SW480 (cell line): ENCODE measurements at regions not wholly inside any gene's neighbourhood (a gene's known extent, or its start where the extent isn't known, plus 50 kb on each side); places are given as distances from the start of the nearest gene placed in this dataset.

ENCODE experiments used
- DNase-seq: peaks from one replicate; pipeline ENCODE4 v3.0.0-alpha.2; 2016; ENCODE audit warnings: low spot score

DNA sequence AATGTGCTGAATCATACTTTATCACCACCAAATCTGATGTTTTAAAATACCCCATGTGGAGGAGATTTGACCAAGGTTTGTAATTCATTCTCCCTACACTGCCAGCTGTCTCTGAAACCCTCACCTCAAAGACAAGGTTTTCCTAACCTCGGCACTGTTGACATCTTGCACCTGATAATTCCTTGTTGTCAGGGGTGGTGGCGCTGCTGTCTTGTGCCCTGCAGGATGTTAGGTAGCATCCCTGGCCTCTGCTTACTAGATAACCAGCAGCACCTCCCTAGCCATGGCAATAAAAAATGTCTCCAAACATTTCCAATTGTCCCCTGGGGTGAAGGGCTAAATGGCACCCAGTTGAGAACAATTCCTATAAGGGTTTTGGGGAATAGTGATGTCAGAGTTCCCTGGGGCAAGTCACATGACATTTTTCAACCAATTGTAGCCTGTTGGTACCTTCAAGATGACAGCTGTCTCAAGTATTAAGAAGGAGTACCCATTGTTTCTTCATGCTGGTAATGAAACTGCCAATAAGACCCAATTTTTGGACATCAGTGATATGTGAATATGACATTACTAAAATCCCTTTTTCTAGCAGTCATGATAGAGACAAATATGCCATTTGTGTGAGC, 160.6 kb upstream of the PLCXD3 start:
- DNase-seq: no peak

DNA sequence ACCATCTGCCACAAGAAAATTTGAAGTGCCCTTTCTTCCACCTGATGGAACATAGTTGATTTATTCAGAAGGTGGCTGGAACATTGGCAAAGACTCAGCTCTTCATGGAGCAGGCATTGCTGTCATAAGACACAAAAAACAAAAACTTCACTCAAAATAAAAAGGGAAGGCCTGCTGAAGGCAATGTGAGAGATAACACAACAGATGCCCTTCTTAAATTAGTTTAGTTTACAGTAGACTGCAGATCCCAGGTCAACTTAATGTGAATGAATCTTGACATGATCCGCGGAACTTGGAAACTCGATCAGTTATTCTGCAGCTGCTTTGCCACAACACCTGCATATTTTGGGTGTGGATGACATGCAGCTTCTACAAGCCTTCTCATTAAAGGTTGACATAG, 159.8 kb upstream of the PLCXD3 start:
- no peak for DNase-seq

DNA sequence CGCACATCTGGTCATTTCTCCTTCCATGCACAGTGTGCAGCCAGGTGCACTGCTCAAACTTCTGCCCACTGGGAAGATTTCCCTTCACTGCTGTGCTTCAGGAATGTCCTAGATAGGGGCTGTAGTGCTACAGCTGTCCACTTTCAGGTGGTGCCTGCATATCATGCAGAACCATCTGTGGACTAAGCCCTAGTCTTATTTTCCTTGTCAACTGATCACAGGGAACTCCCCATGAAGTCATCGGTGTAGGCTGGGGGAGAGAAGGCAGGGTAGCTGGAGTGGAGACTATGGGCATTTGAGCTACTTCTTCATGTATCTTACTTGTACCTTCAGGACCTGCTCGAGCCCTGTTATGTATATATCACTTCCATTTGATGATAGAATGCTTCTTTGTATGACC, 150.9 kb upstream of the PLCXD3 start:
- DNase-seq: no peak

DNA sequence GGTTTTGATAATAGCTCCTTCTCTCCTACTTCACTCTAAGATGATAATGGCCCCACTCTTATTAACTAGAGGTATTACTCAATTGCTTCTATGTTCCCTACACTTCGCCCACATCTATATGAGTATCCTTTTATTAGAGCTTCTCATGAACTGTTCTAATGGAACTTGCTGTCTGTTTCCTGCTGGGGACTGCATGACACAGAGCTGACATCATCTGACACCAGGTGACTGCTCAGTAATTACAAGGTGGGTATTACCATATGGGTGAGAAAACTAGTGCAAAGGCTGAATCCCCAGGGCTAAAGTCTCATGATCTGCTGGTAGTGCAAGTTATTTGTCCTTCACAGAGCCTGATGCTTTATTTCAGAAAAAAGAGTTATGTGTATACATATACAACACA, 146.2 kb upstream of the PLCXD3 start:
- peak; percentile 15 for DNase-seq

DNA sequence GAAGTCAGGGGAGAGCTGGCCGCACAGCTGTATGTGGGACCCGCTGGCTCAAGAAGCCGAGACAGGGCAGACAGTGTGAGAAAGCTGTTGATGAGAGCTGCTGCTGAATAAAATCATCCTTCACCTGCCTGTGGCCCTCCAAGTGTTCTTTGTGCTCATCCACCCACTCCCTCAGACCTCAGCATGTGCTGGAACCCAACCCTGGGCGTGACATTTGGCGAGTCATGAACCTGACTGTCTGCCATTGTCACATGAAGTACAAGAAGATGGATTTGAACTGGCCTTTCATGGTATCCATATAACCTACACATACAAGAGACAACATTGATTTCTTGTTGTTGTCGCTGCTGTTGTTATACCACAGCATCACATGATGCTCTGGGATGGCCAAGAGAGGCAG, 139.7 kb upstream of the PLCXD3 start:
- DNase-seq: no peak

DNA sequence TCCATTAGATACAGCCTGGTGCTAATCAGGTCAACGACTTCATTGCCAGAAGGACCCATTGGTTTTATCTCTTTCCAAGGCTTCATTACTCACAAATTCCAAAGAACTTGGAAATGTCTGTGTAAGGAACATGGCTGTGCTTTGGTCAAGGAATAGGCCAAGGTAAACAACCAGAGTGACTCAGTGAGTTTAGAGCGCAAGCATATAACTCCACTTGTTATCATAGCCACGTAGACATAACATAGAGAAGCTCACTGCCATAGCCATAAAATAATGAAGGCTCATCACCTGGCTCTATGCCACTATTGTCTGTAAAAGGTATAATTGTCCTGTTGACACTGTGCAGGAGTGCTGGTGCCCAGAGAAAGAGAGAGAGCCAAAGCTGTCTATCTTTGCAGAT, 139.3 kb upstream of the PLCXD3 start:
- no peak for DNase-seq

DNA sequence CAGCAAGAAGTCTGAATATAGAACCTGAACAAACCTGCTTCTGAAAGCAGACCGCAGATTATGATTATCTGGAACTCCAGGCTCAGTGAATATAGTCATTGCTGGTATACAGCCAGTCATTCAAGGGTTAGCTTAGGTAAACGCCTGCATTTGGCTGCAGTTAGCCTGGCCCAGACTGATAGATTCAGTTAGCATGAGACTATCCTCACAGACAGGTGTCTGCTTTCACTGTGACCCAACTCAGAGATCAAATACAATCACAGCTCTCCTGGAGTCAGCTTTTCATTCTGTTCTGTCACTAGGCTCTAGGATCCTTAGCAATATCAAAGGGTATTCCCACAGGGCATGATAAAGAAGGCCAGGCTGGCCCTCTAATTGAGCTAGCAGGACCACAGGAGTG, 138.6 kb upstream of the PLCXD3 start:
- DNase-seq: no peak

DNA sequence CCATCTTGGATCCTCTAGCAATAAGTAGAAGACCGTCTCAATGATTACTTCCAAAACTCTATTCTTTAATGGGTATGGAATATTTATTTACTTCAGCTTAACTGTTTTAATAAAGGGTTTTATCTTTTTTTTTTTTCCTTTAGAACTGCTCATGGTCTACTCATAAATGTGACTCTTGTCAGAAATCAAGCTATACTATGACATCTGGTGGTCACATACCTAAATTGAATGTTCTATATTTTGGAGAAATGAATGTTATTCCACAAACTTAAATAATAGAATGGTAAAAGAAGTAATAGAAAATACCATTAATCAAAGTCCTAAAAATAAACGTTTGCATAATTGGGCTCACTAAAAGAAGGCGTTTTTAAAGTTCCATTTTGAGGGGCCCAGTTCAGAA, 131.2 kb upstream of the PLCXD3 start:
- no peak for DNase-seq

DNA sequence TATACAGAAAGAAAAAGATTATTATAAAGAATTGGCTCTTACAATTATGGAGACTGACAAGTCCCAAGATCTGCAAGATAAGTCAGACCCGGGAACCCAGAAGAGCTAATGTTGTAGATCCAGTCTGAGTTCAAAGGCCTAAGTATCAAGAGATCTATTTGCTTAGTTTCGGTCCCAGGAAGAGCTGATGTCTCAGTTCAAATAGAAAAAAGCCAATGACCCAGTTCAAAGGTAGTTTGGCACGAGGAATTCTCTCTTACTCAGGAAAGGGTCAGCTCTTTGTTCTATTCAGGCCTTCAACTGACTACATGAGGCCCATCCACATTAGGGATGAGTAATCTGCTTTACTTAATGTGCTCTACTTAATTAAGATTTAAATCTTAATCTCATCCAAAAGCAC, 128.3 kb upstream of the PLCXD3 start:
- DNase-seq: no peak

DNA sequence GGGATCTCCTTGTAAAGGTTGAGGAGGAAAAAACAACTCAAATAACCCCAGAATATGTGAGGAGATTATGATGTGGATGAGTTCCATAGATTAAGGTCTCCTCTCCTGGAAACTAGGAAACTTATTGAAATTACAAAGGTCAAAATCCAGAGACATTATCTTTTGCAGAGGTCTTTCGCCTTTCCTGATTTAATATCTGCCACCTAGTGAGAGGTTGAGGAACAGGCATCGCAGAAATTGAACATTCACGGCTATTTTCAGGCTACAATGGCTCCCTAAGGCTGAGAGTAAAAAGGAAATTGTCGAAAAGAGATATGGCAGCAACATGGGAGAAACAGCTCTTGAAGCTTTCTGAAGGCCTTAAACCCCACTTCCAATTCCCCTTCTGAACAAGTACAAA, 127.5 kb upstream of the PLCXD3 start:
- DNase-seq: no peak

DNA sequence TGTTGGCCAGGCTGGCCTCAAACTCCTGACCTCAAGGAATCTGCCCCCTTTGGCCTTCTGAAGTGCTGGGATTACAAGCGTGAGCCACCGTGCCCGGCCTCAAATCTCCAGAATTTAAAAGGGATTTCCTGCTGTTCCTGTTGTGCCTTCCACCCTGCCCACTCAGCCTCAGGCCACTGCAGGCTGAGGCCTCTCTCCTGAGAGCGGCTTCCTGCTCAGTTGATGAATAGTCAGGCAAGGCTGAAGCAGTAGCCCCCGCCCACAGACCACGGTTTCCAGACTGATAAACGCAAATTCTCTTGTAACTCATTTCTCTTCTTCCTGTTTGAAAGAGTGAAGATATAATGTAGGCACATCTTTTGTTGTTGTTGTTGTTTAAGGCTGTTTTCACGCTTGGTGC, 127.0 kb upstream of the PLCXD3 start:
- no peak for DNase-seq

DNA sequence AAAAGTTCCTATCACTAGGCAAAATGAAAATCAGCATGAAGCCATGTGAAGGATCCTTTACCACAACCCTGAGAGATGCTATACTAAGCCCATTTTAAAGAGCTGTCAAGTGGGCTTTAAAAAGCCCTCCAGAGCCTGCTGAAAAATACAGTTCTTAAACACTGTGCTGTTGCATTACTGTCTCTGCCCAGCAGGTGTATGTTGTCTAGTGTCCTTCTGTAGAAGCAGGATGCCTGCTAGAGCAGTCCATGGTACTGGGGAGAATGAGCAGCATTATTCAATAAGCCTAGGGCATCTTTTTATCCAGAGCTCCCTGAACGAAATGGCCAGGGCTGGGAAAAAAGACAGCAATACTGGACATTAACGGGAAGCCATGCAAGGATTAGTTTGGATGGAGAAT, 126.2 kb upstream of the PLCXD3 start:
- peak; percentile 21 for DNase-seq

DNA sequence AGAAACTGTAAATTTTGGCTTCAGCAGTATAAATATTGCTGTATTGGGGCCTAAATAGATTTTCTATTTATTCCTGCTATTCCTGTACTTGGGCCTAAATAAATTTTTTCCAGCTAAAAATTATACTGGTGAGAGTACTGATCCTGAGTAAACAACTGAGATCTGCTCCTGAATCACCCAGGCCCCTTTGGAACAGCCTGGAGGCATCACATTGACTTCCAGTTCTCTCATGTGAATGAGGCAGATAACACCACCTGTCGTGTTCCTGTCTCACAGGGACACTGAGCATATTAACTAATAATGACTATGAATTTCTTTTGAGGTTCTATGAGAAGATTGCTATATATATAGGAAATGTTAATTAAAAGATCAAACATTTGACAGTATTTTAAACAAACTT, 119.5 kb upstream of the PLCXD3 start:
- no peak for DNase-seq

DNA sequence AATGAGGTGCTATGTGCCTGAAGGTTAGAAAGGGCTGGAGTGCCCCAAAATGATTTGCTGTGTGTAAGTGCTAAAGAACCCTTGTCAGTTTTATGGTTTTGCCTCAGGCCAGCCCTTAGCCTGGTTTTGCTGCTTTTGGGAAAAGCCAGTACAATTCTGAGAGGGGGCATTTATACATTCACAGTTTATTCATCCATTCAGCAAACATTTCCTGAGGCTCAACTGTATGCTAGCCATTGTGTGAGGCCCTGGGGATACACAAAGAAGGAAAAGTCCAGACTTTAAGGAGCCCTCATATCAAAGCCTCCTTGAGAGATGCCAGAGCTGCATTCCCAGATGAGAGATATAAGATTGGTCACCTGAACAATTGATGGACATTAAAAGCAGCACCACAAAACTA, 115.2 kb upstream of the PLCXD3 start:
- no peak for DNase-seq

DNA sequence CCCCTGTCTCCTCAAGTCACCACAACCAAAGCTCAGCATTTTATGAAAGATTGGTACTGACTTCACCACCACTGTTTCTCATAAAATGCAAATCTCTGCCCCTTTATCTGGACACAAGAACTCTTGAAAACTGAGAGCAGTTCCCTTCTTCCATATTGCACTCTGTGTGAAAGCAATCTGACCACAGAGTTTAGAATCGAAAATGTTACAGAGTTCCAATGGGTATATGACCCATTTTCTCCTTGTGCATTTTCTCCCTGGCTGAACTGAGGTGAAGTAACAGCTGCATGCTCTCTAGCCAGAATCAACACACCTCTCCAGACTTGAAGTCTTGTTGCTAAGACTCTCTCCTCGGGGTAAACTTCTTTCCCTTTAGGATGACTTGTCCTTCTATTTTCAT, 111.0 kb upstream of the PLCXD3 start:
- DNase-seq: no peak

DNA sequence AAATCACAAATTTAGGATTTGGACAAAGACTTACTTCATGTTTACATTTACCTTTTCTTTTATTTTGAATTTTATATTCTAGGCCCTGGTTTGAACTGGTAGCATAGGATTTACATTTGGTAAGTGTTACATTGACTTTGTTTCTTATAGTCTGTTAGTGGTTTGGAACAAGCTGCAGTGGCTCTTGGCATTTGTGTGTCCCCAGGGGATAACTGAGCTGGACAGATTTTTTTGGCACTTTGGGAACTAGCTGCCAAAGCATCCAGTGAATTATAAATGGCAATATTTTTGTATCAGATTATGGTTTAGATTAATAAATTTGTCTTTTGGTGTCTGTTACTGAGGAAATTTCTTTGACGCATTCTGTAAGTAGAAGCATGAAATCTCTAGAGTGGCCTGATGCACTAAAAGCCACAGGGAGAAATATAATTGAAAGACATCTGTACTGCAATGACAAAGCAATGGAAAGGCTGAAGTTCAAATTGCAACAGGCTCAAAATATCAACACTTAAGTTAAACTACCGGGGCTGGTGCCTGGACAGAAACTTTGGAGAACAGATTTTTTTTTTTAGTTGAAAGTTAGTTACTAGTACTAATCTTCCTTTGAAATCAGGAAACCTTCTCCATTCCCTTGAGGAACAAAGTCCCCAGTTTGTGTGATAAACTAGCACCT, 107.6 kb upstream of the PLCXD3 start:
- DNase-seq: no peak

DNA sequence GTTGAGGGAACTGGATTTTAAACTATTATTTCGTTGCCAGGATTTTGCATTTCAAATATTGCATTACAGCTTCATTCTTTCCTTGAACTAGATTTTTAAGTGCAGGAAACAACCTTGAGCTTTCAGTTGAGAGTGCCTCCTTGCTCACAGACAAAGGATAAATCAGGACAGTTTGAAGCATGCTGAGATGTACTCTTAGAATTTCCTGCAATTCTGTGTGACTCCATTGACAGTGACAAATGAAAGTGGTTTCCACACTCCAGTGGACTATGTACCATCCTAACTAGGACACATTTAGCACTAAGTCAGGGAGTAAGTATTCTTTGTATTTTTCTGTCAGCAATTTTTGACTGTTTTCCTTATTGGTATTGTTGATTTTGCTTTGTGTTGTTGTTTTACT, 100.0 kb upstream of the PLCXD3 start:
- no peak for DNase-seq

DNA sequence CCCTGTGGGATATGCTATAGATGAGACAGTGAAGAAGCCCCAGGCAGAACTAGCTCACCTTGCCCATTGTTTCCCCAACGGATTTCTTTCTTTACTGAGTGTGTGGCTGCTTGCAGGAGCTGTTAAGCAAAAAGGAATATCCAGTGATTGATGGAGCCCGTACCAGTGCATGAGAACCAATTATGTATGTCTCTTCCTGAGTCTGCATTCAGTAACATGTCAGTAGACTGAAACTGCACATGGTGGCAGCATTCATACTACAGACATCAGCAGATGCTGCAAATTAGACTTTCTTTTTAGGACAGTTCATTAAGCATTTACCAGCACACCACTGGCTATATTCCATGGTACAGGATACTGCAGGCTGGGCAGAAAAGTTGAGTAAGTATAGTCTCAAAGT, 90.3 kb upstream of the PLCXD3 start:
- no peak for DNase-seq

DNA sequence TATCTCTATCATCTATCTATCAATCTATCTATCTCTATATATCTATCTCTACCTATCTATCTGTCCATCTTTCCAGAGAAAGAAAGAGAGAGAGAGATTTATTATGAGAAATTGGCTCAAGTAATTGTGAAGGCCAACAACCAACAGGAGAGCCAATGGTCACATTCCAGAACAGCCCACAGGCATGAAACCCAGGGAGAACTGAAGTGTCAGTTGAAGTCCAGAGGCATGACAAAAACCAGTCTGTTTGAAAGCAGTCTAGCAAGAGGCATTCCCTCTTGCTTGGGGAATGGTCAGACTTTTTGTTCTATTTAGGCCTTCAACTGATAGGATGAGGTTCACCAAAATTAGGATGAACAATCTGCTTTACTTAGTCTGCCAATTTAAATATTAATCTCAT, 87.6 kb upstream of the PLCXD3 start:
- no peak for DNase-seq

DNA sequence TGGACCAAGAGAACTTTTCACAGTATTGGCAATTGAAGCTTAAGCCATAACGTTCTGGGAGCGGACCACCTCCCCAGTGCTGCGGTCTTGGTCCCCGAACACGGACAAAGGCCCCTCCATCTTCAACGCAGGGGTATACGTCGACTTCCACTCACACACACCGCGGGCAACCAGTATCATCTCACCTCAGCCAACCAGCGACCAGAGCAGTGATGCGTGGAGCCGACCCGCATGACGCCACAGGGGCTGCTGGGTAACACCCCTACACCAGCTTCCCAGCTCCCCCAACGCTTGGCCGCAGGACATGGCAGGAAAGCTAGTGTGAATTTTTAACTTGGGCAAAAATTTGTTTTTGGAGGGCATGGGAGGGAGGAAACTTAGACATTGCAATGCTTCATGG, 77.3 kb upstream of the PLCXD3 start:
- DNase-seq: no peak

DNA sequence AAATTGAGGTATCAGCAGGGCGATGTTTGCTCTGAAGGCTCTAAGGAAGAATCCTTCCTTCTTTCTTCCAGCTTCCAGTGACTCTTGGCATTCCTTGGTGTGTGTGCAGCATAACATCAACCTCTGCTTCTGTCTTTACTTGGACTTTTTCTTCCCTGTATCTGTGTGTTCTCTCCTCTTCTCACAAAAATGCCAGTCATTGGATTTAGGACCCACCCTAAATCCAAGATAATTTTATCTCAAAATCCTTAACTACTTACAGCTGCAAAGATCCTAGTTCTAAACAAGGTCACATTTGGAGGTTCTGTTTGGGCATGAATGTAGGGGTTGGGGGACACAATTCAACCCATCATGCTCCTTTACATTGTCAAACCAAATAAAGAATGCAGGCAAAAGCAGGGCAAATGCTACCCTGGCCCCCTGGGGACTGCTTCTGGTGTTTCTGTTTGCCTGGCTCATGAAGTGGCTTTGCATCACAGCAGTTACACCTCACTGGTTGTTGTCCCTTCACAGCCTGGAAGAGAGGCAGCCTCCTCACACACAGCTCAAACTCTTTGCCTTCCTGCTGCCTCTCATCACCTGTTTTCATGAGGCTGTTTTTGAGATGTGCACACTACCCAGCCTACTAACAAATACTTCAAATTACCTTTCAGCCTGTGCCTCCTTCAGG, 64.8 kb upstream of the PLCXD3 start:
- no peak for DNase-seq

DNA sequence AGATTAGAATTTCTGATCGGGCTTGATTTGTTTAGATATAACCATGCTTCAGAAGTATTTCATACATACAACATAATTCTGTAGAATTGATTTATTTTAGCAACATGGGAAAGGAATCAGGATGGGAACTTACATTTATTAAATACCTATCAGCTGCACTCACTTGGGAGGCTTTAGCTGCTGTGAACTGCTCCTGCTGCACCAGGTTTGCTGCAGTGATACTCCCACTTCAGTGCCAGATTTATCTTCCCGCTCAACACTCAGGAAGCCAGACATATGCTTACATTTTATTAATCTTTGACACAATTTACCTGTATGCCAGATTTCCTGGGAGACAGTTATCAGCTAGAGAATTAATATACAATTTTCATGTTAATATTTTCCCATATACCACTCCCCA, 64.0 kb upstream of the PLCXD3 start:
- no peak for DNase-seq
